MCF 10A (cell line): ENCODE measurements at regions not wholly inside any gene's neighbourhood (a gene's known extent, or its start where the extent isn't known, plus 50 kb on each side); places are given as distances from the start of the nearest gene placed in this dataset.

ENCODE experiments used
- BruUV-seq: library from RNA; stranded (reverse); fragments of 400-500 nt; replicated peaks from 2 replicates; lab custom pipeline; 2021; lab: Mats Ljungman, UMichigan
- CTCF ChIA-PET: fragments of 300-600 bp; sonication (Branson Sonifier 250); formaldehyde crosslinking; extraction: SDS; loops from one replicate; lab custom pipeline; 2021; ENCODE audit warnings: antibody characterized with exemption, inconsistent platforms; lab: Yijun Ruan, JAX
- POLR2A ChIA-PET: fragments of 300-600, 350-650 bp; sonication (Branson Sonifier 250); formaldehyde crosslinking; extraction: SDS; loops from one replicate; lab custom pipeline; 2020; ENCODE audit warnings: antibody characterized with exemption, inconsistent platforms; lab: Yijun Ruan, JAX
- DNase-seq: peaks from one replicate; pipeline ENCODE4 v3.0.0-alpha.2; 2018; ENCODE audit not compliant: unreplicated experiment
- H3K27ac Mint-ChIP-seq: one replicate; pipeline ENCODE4 v1.8.0; 2022; ENCODE audit warnings: mild to moderate bottlenecking, low read depth, mixed read lengths; ENCODE audit not compliant: unreplicated experiment
- H3K27me3 Mint-ChIP-seq: one replicate; pipeline ENCODE4 v1.8.0; 2022; ENCODE audit warnings: mixed read lengths; ENCODE audit not compliant: insufficient read depth, unreplicated experiment
- H3K36me3 Mint-ChIP-seq: one replicate; pipeline ENCODE4 v1.8.0; 2022; ENCODE audit warnings: mild to moderate bottlenecking, moderate library complexity, mixed read lengths; ENCODE audit not compliant: insufficient read depth, unreplicated experiment
- H3K4me1 Mint-ChIP-seq: one replicate; pipeline ENCODE4 v1.8.0; 2022; ENCODE audit warnings: mixed read lengths; ENCODE audit not compliant: insufficient read depth, unreplicated experiment
- H3K4me3 Mint-ChIP-seq: one replicate; pipeline ENCODE4 v1.8.0; 2022; ENCODE audit warnings: mild to moderate bottlenecking, moderate library complexity, mixed read lengths; ENCODE audit not compliant: unreplicated experiment
- H3K9me3 Mint-ChIP-seq: one replicate; pipeline ENCODE4 v1.8.0; 2022; ENCODE audit warnings: mixed read lengths; ENCODE audit not compliant: unreplicated experiment
- CTCF ChIP-seq: fragments of 200-600 bp; IDR thresholded peaks from one replicate; pipeline ENCODE4 v1.8.0; 2022; ENCODE audit warnings: antibody characterized with exemption, mild to moderate bottlenecking; ENCODE audit not compliant: unreplicated experiment
- intact Hi-C: fragments of 100-400 bp; cut with micrococcal nuclease; formaldehyde crosslinking; loops from 2 replicates; pipeline ENCODE4 v1.14.1; 2022

- intact Hi-C loops, result no loop called here
- Mint-ChIP-seq H3K4me1 (no peaks in the 10 kb centered on the region), H3K27me3 (peaks cover 34% of the 10 kb centered on the region), H3K4me3 (no peak overlapping the region), H3K9me3 (no peaks in the 10 kb centered on the region), H3K36me3 (no peaks in the 10 kb centered on the region), H3K27ac (no peak overlapping the region)
- ChIA-PET CTCF (interaction anchor here (1.3 kb wide), 1 partner anchor 9 kb away, joined by 4 read pairs; no protein-coding TSS in a partner anchor), POLR2A (no interaction called here)
- DNase-seq, result no peak
- BruUV-seq, result no TSS peak
- no peak for TF ChIP-seq CTCF
These were observed 147.5 kb upstream of the SOX21 start for GRCh38 chr13:94859811-94860210.

GRCh38 chr13:94859278-94859691, 146.9 kb upstream of the SOX21 start:
- BruUV-seq, result no TSS peak
- TF ChIP-seq CTCF, result no peak
- H3K36me3 Mint-ChIP-seq, result no peaks in the 10 kb centered on the region
- DNase-seq, result no peak
- no peak overlapping the region for H3K27ac Mint-ChIP-seq
- H3K27me3 Mint-ChIP-seq, result peaks cover 29% of the 10 kb centered on the region
- H3K4me3 Mint-ChIP-seq, result no peak overlapping the region
- POLR2A ChIA-PET, result no interaction called here
- no peaks in the 10 kb centered on the region for H3K9me3 Mint-ChIP-seq
- no peaks in the 10 kb centered on the region for H3K4me1 Mint-ChIP-seq
- intact Hi-C loops, result no loop called here
- CTCF ChIA-PET, result interaction anchor here (1.3 kb wide), 1 partner anchor 10 kb away, joined by 4 read pairs; no protein-coding TSS in a partner anchor

- Mint-ChIP-seq H3K27me3 (peaks cover 24% of the 10 kb centered on the region), H3K4me1 (no peaks in the 10 kb centered on the region), H3K9me3 (no peaks in the 10 kb centered on the region), H3K36me3 (no peaks in the 10 kb centered on the region), H3K4me3 (no peak overlapping the region), H3K27ac (no peak overlapping the region)
- intact Hi-C loops, result no loop called here
- POLR2A ChIA-PET, result no interaction called here
- TF ChIP-seq CTCF, result no peak
- no TSS peak for BruUV-seq
- CTCF ChIA-PET, result interaction anchor here (1.3 kb wide), 1 partner anchor 10 kb away, joined by 4 read pairs; no protein-coding TSS in a partner anchor
- no peak for DNase-seq
These were observed 146.5 kb upstream of the SOX21 start for GRCh38 chr13:94858856-94859255.

- no peaks in the 10 kb centered on the region for H3K9me3 Mint-ChIP-seq
These were observed 142.3 kb upstream of the SOX21 start for GRCh38 chr13:94854688-94855087.

More at GRCh38 chr13:94854688-94855087, 142.3 kb upstream of the SOX21 start:
- Mint-ChIP-seq H3K4me1 (no peaks in the 10 kb centered on the region), H3K36me3 (no peaks in the 10 kb centered on the region), H3K27ac (no peak overlapping the region), H3K27me3 (no peaks in the 10 kb centered on the region), H3K4me3 (no peak overlapping the region)
- intact Hi-C loops, result no loop called here
- POLR2A ChIA-PET, result no interaction called here
- no peak for DNase-seq
- TF ChIP-seq CTCF, result no peak
- BruUV-seq, result no TSS peak
- CTCF ChIA-PET, result interaction anchor here (0.8 kb wide), 1 partner anchor 242 kb away, joined by 3 read pairs; no protein-coding TSS in a partner anchor
